ENCODE measurements at regions not wholly inside any gene's neighbourhood (a gene's known extent, or its start where the extent isn't known, plus 50 kb on each side); places are given as distances from the start of the nearest gene placed in this dataset.

DNA sequence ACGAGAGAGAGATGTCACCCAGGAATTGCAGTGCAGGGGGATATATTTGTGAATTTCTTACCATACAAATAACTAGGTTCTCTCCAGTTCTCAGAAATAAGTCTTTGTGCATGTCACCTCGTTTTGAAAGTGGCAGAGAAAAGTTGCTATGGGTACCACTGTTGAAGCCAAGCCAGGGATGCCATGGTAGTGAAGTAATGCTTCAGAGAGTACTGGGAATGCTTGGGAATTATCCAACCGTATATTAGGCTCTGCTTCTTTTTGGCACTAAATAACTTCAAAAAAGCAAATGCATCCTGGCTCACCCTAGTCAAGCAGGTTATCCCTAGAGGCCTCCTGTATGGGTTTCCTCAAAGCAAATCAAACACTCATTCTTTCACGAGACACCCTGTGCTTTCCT is 50.7 kb upstream of the DDX18 start:
- TF ChIP-seq, protein P1, sequence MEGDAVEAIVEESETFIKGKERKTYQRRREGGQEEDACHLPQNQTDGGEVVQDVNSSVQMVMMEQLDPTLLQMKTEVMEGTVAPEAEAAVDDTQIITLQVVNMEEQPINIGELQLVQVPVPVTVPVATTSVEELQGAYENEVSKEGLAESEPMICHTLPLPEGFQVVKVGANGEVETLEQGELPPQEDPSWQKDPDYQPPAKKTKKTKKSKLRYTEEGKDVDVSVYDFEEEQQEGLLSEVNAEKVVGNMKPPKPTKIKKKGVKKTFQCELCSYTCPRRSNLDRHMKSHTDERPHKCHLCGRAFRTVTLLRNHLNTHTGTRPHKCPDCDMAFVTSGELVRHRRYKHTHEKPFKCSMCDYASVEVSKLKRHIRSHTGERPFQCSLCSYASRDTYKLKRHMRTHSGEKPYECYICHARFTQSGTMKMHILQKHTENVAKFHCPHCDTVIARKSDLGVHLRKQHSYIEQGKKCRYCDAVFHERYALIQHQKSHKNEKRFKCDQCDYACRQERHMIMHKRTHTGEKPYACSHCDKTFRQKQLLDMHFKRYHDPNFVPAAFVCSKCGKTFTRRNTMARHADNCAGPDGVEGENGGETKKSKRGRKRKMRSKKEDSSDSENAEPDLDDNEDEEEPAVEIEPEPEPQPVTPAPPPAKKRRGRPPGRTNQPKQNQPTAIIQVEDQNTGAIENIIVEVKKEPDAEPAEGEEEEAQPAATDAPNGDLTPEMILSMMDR (IDR thresholded peaks at IDR 0.05; ENCODE audit: control extremely low read depth in 1 of 3, insufficient read depth in 1 of 3, low read depth in 1 of 3, low read length in 3 of 3): no peak
- TF ChIP-seq GTF2F1 (IDR thresholded peaks at IDR 0.05; ENCODE audit: borderline replicate concordance, low read depth, low read length) (no peak), MAX (IDR thresholded peaks at IDR 0.05) (no peak), POLR2A (IDR thresholded peaks at IDR 0.05; ENCODE audit: control extremely low read depth in 1 of 2, low read depth in 2 of 2, low read length in 2 of 2) (no peak), ZNF274 (IDR thresholded peaks at IDR 0.05; ENCODE audit: borderline replicate concordance, extremely low read depth, low read length) (no peak), CBX5 (IDR thresholded peaks at IDR 0.05; ENCODE audit: low read depth, low read length) (no peak)
- TF ChIP-seq, protein P2, sequence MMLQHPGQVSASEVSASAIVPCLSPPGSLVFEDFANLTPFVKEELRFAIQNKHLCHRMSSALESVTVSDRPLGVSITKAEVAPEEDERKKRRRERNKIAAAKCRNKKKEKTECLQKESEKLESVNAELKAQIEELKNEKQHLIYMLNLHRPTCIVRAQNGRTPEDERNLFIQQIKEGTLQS (IDR thresholded peaks at IDR 0.05; ENCODE audit: insufficient read depth, low read depth, low read length): no peak
